ENCODE measurements at regions not wholly inside any gene's neighbourhood (a gene's known extent, or its start where the extent isn't known, plus 50 kb on each side); places are given as distances from the start of the nearest gene placed in this dataset.

DNA sequence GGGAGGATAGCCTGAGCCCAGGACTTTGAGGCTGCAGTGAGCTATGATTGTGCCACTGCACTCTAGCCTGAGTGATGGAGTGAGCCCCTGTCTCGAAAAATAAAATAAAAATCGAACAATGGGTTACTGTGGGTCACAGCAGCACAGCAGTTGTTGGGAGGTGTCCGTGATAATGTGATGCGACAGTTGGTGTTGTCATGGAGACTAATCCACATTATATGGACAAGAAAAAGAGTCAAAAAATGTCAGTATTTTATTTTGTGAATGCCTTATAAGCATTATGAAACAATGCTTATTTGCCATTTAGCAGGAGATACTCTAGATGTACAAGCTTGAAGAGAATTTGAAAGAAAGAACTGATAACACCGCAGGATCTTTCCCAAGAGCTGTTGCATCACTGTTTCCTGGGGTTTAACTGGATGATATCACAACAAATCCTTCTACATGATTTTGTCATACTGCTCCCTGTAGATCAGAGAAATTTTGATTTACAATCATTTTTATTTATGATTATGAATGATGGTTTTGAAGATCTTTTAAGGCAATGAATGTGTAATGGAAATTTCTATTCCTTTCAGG lies 195.4 kb downstream of the BAMBI start:
- TF ChIP-seq, protein P1, sequence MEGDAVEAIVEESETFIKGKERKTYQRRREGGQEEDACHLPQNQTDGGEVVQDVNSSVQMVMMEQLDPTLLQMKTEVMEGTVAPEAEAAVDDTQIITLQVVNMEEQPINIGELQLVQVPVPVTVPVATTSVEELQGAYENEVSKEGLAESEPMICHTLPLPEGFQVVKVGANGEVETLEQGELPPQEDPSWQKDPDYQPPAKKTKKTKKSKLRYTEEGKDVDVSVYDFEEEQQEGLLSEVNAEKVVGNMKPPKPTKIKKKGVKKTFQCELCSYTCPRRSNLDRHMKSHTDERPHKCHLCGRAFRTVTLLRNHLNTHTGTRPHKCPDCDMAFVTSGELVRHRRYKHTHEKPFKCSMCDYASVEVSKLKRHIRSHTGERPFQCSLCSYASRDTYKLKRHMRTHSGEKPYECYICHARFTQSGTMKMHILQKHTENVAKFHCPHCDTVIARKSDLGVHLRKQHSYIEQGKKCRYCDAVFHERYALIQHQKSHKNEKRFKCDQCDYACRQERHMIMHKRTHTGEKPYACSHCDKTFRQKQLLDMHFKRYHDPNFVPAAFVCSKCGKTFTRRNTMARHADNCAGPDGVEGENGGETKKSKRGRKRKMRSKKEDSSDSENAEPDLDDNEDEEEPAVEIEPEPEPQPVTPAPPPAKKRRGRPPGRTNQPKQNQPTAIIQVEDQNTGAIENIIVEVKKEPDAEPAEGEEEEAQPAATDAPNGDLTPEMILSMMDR (IDR thresholded peaks at IDR 0.05; ENCODE audit: low read depth, low read length, missing input control) = no peak
- TF ChIP-seq, protein P2, sequence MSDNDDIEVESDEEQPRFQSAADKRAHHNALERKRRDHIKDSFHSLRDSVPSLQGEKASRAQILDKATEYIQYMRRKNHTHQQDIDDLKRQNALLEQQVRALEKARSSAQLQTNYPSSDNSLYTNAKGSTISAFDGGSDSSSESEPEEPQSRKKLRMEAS (IDR thresholded peaks at IDR 0.05) = no peak
- TF ChIP-seq JUND (IDR thresholded peaks at IDR 0.05) (no peak), SP1 (IDR thresholded peaks at IDR 0.05) (no peak)
- TF ChIP-seq, protein P3, sequence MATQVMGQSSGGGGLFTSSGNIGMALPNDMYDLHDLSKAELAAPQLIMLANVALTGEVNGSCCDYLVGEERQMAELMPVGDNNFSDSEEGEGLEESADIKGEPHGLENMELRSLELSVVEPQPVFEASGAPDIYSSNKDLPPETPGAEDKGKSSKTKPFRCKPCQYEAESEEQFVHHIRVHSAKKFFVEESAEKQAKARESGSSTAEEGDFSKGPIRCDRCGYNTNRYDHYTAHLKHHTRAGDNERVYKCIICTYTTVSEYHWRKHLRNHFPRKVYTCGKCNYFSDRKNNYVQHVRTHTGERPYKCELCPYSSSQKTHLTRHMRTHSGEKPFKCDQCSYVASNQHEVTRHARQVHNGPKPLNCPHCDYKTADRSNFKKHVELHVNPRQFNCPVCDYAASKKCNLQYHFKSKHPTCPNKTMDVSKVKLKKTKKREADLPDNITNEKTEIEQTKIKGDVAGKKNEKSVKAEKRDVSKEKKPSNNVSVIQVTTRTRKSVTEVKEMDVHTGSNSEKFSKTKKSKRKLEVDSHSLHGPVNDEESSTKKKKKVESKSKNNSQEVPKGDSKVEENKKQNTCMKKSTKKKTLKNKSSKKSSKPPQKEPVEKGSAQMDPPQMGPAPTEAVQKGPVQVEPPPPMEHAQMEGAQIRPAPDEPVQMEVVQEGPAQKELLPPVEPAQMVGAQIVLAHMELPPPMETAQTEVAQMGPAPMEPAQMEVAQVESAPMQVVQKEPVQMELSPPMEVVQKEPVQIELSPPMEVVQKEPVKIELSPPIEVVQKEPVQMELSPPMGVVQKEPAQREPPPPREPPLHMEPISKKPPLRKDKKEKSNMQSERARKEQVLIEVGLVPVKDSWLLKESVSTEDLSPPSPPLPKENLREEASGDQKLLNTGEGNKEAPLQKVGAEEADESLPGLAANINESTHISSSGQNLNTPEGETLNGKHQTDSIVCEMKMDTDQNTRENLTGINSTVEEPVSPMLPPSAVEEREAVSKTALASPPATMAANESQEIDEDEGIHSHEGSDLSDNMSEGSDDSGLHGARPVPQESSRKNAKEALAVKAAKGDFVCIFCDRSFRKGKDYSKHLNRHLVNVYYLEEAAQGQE (IDR thresholded peaks at IDR 0.05) = no peak
